B cell (primary cell): ENCODE measurements at regions not wholly inside any gene's neighbourhood (a gene's known extent, or its start where the extent isn't known, plus 50 kb on each side); places are given as distances from the start of the nearest gene placed in this dataset.

Experiments
- ATAC-seq: fragments of 200-7000 bp; cut with Tn5 transposase; one replicate; pipeline ENCODE4 v1.10.0; 2021; ENCODE audit warnings: low read depth, mild to moderate bottlenecking, moderate number of reproducible peaks, moderate library complexity
- CTCF ChIA-PET: fragments of 350-600 bp; sonication (Branson Sonifier 250); formaldehyde crosslinking; loops from one replicate; lab custom pipeline; 2021; ENCODE audit warnings: antibody characterized with exemption, inconsistent platforms; lab: Charles Lee
- POLR2A ChIA-PET: fragments of 350-600 bp; sonication (Branson Sonifier 250); formaldehyde crosslinking; loops from one replicate; lab custom pipeline; 2021; ENCODE audit warnings: antibody characterized with exemption; lab: Charles Lee
- DNase-seq: peaks from one replicate; pipeline ENCODE4 v3.0.0; 2013
- H2AFZ ChIP-seq: 2 replicates; pipeline ENCODE4 v1.6.1; 2012; ENCODE audit warnings: mild to moderate bottlenecking, low read depth, low read length; ENCODE audit not compliant: insufficient read depth, poor library complexity, severe bottlenecking
- H3K27ac ChIP-seq, 2 donors: 1 replicate in 1 of 2; 2 replicates in 1 of 2; pipeline ENCODE4 v1.5.1; 2012 to 2013; ENCODE audit warnings: low read length in 2 of 2, mild to moderate bottlenecking in 2 of 2, moderate library complexity in 1 of 2
- H3K27me3 ChIP-seq, 4 experiments: fragments of 200-600 bp in 1 of 4; sonication (generic) in 1 of 4; replicated peaks in 1 of 4; 1 replicate in 2 of 4; 2 replicates in 2 of 4; pipeline versions ENCODE4 v1.6.1 to v1.7.0; 2013 to 2016; ENCODE audit warnings: low read length in 3 of 4, mild to moderate bottlenecking in 2 of 4, mixed read lengths in 1 of 4, moderate library complexity in 1 of 4; ENCODE audit not compliant: insufficient read depth in 4 of 4, control insufficient read depth in 3 of 4; ENCODE audit errors: control extremely low read depth in 1 of 4
- H3K36me3 ChIP-seq, 2 experiments: replicated peaks in 1 of 2; 1 replicate in 1 of 2; 2 replicates in 1 of 2; pipeline versions ENCODE4 v1.6.1 to v1.7.1; 2013; ENCODE audit warnings: low read length in 1 of 2; ENCODE audit not compliant: insufficient read depth in 2 of 2, control insufficient read depth in 1 of 2; ENCODE audit errors: control extremely low read depth in 1 of 2, extremely low read depth in 1 of 2
- H3K4me1 ChIP-seq, 2 donors: fragments of 200-600 bp in 1 of 2; sonication (generic) in 1 of 2; 1 replicate in 1 of 2; 2 replicates in 1 of 2; pipeline versions ENCODE4 v1.5.1 to v1.6.1; 2013 to 2017; ENCODE audit warnings: low read length in 2 of 2; ENCODE audit not compliant: control insufficient read depth in 2 of 2, insufficient read depth in 2 of 2
- H3K4me2 ChIP-seq: replicated peaks from 2 replicates; pipeline ENCODE3; 2012; ENCODE audit warnings: mild to moderate bottlenecking, low read depth, low read length; ENCODE audit not compliant: poor library complexity, severe bottlenecking
- H3K4me3 ChIP-seq, 5 experiments: fragments of 200-600 bp in 1 of 5; sonication (generic) in 1 of 5; 1 replicate in 3 of 5; 2 replicates in 2 of 5; pipeline versions ENCODE4 v1.5.1 to v1.7.0; 2011 to 2016; ENCODE audit warnings: low read length in 4 of 5, mild to moderate bottlenecking in 4 of 5, low read depth in 2 of 5, control low read depth in 1 of 5, moderate library complexity in 1 of 5; ENCODE audit not compliant: insufficient read depth in 1 of 5; ENCODE audit errors: control extremely low read depth in 1 of 5, extremely low read depth in 1 of 5
- H3K79me2 ChIP-seq: fragments of 200-600 bp; sonication (generic); one replicate; pipeline ENCODE4 v1.6.0; 2016; ENCODE audit warnings: low read length; ENCODE audit not compliant: control insufficient read depth, insufficient read depth
- H3K9ac ChIP-seq: fragments of 200-600 bp; sonication (generic); 2 replicates; pipeline ENCODE4 v1.6.1; 2017; ENCODE audit warnings: mild to moderate bottlenecking, low read length, moderate library complexity
- H3K9me3 ChIP-seq, 3 donors: one replicate each; pipeline versions ENCODE4 v1.6.1 to v1.7.1; 2013; ENCODE audit warnings: low read length in 2 of 3; ENCODE audit not compliant: control insufficient read depth in 2 of 3, insufficient read depth in 1 of 3; ENCODE audit errors: control extremely low read depth in 1 of 3
- H4K20me1 ChIP-seq: 2 replicates; pipeline ENCODE4 v1.6.0; 2012; ENCODE audit warnings: mild to moderate bottlenecking, low read length; ENCODE audit not compliant: insufficient read depth, control insufficient read depth, poor library complexity, severe bottlenecking
- H3K27ac Mint-ChIP-seq: one replicate; pipeline ENCODE4 v1.8.0; 2021; ENCODE audit warnings: mixed read lengths
- H3K27me3 Mint-ChIP-seq: one replicate; pipeline ENCODE4 v1.8.0; 2021; ENCODE audit warnings: mixed read lengths
- H3K4me1 Mint-ChIP-seq: one replicate; pipeline ENCODE4 v1.8.0; 2021; ENCODE audit warnings: mixed read lengths
- H3K4me3 Mint-ChIP-seq: one replicate; pipeline ENCODE4 v1.8.0; 2021; ENCODE audit warnings: mixed read lengths
- H3K9me3 Mint-ChIP-seq: one replicate; pipeline ENCODE4 v1.8.0; 2022; ENCODE audit warnings: mixed read lengths; ENCODE audit not compliant: insufficient read depth
- EZH2 ChIP-seq: IDR thresholded peaks from 2 replicates; pipeline ENCODE4 v1.6.1; 2012; ENCODE audit warnings: borderline replicate concordance, low read depth, mild to moderate bottlenecking, moderate library complexity, low read length; ENCODE audit not compliant: insufficient read depth, poor library complexity, severe bottlenecking
- WGBS: methylation state at CpG from one replicate; pipeline ENCODE4 v1.1.5; 2013; ENCODE audit warnings: missing lambda C conversion rate; ENCODE audit not compliant: insufficient coverage; 5-methylcytosine and 5-hydroxymethylcytosine counted together
- intact Hi-C: fragments of 100-400 bp; cut with micrococcal nuclease; formaldehyde crosslinking; loops from one replicate; pipeline ENCODE4 v1.10.0; 2022
- TF ChIP-seq, protein P1 (sequence below): fragments of 200-600 bp; IDR thresholded peaks from one replicate; pipeline ENCODE4 v1.8.0; 2022; ENCODE audit warnings: antibody characterized with exemption, mild to moderate bottlenecking

DNA sequence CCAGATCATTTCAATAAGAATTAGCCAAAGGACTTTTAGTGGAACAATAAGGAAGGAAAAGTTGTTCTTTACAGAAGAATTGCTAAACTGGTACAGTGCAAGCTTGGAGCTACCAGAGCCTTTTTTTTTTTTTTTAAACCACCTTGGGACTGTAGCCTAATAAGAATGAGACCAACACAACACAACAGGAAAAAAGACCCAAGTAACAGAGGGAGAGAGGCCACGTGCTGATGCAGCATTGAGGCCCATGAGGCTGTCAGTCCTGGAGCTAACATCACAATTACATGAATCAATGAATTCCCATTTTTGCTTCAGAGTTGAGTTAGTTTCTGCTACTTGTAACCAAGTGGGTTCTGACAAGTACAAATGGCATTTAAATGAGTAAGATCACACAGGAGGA is 149.0 kb upstream of the EEA1 start:
- ChIA-PET CTCF (no interaction called here), POLR2A (interaction anchor here (0.6 kb wide), 1 partner anchor 36 kb away, joined by 4 read pairs; no protein-coding TSS in a partner anchor)
- Histone ChIP-seq H4K20me1 (no peaks in the 10 kb centered on the region), H2AFZ (no peak overlapping the region), H3K4me2 (no peak overlapping the region), H3K9me3 (no peaks in the 10 kb centered on the region), H3K4me3 (no peak overlapping the region), H3K9ac (no peak overlapping the region), H3K27ac (no peak overlapping the region), H3K36me3 (no peaks in the 10 kb centered on the region), H3K79me2 (no peaks in the 10 kb centered on the region), H3K4me1 (no peaks in the 10 kb centered on the region), H3K27me3 (no peaks in the 10 kb centered on the region)
- DNase-seq (no peak), ATAC-seq (no peak)
- WGBS, result no CpG with 5 or more reads among the region's 1 CpG
- Mint-ChIP-seq H3K9me3 (no peaks in the 10 kb centered on the region), H3K4me1 (no peaks in the 10 kb centered on the region), H3K4me3 (no peak overlapping the region), H3K27me3 (no peaks in the 10 kb centered on the region), H3K27ac (no peak overlapping the region)
- intact Hi-C loops, result no loop called here
- TF ChIP-seq EZH2, result no peak
- TF ChIP-seq, protein P1, sequence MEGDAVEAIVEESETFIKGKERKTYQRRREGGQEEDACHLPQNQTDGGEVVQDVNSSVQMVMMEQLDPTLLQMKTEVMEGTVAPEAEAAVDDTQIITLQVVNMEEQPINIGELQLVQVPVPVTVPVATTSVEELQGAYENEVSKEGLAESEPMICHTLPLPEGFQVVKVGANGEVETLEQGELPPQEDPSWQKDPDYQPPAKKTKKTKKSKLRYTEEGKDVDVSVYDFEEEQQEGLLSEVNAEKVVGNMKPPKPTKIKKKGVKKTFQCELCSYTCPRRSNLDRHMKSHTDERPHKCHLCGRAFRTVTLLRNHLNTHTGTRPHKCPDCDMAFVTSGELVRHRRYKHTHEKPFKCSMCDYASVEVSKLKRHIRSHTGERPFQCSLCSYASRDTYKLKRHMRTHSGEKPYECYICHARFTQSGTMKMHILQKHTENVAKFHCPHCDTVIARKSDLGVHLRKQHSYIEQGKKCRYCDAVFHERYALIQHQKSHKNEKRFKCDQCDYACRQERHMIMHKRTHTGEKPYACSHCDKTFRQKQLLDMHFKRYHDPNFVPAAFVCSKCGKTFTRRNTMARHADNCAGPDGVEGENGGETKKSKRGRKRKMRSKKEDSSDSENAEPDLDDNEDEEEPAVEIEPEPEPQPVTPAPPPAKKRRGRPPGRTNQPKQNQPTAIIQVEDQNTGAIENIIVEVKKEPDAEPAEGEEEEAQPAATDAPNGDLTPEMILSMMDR, result no peak

DNA sequence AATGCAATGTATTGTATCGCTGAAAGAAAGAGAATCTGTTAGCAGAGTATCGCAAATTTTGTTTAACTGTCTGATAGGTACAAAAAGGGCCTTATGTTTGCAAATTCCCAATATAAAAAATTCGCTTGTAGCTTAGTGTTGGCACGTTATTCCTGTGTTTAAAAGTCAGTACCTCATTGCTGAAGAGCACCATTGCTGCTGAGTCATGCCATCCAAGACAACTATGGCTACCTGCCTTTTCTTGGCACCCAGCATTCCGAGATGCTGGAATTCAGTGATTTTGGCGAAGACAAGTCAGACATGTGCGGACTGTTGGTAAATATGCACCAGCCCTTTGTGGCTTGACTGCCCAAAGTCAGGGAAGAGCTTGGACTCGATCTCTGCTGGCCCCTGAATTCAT is 149.5 kb upstream of the EEA1 start:
- POLR2A ChIA-PET, result interaction anchor here (0.6 kb wide), 1 partner anchor 35 kb away, joined by 4 read pairs; no protein-coding TSS in a partner anchor
- H3K9me3 Mint-ChIP-seq, result no peaks in the 10 kb centered on the region

More for the DNA sequence above, 149.5 kb upstream of the EEA1 start:
- H3K36me3 ChIP-seq, result no peaks in the 10 kb centered on the region
- no peaks in the 10 kb centered on the region for H3K27me3 Mint-ChIP-seq
- intact Hi-C loops, result no loop called here
- H3K4me1 Mint-ChIP-seq, result no peaks in the 10 kb centered on the region
- ATAC-seq, result no peak
- CTCF ChIA-PET, result no interaction called here
- no peaks in the 10 kb centered on the region for H4K20me1 ChIP-seq
- H3K27ac ChIP-seq, result no peak overlapping the region
- no peaks in the 10 kb centered on the region for H3K4me1 ChIP-seq
- no peak overlapping the region for H2AFZ ChIP-seq
- H3K79me2 ChIP-seq, result no peaks in the 10 kb centered on the region
- H3K27ac Mint-ChIP-seq, result no peak overlapping the region
- no peaks in the 10 kb centered on the region for H3K9me3 ChIP-seq
- H3K9ac ChIP-seq, result no peak overlapping the region
- TF ChIP-seq, protein P1, result no peak
- no peak for TF ChIP-seq EZH2
- no peaks in the 10 kb centered on the region for H3K27me3 ChIP-seq
- DNase-seq, result no peak
- WGBS, result 94% methylated on average over 8 of the region's 8 CpGs
- H3K4me3 Mint-ChIP-seq, result no peak overlapping the region
- no peak overlapping the region for H3K4me3 ChIP-seq
- H3K4me2 ChIP-seq, result no peak overlapping the region
